Lung (tissue), 11 donors: ENCODE measurements at regions not wholly inside any gene's neighbourhood (a gene's known extent, or its start where the extent isn't known, plus 50 kb on each side); places are given as distances from the start of the nearest gene placed in this dataset.

Source experiments
- ATAC-seq: fragments of 200-7000 bp; cut with Tn5 transposase; one replicate; pipeline ENCODE4 v1.9.1; 2020; ENCODE audit warnings: moderate number of reproducible peaks; ENCODE audit not compliant: insufficient read depth, low FRiP score
- DNase-seq, 3 donors: peaks; one replicate each; pipeline ENCODE4 v3.0.0-alpha.2; 2013 to 2017
- H3K27ac ChIP-seq, 2 donors: one replicate each; pipeline ENCODE4 v1.5.1; 2013; ENCODE audit warnings: mild to moderate bottlenecking in 2 of 2, moderate library complexity in 2 of 2, control low read depth in 1 of 2, inconsistent platforms in 1 of 2, low read depth in 1 of 2, low read length in 1 of 2
- H3K27me3 ChIP-seq, 3 donors: one replicate each; pipeline ENCODE4 v1.5.1; 2013; ENCODE audit warnings: low read length in 2 of 3; ENCODE audit not compliant: control insufficient read depth in 3 of 3, insufficient read depth in 3 of 3
- H3K36me3 ChIP-seq, 4 donors: one replicate each; pipeline ENCODE4 v1.5.1; 2013; ENCODE audit warnings: low read length in 4 of 4, mild to moderate bottlenecking in 1 of 4, moderate library complexity in 1 of 4; ENCODE audit not compliant: control insufficient read depth in 4 of 4, insufficient read depth in 4 of 4
- H3K4me1 ChIP-seq, 5 donors: one replicate each; pipeline ENCODE4 v1.5.1; 2013; ENCODE audit warnings: low read length in 5 of 5, mild to moderate bottlenecking in 2 of 5, moderate library complexity in 1 of 5; ENCODE audit not compliant: control insufficient read depth in 5 of 5, insufficient read depth in 5 of 5
- H3K4me3 ChIP-seq: one replicate; pipeline ENCODE4 v1.5.1; 2013; ENCODE audit warnings: mild to moderate bottlenecking, control low read depth, moderate library complexity
- H3K9ac ChIP-seq, 2 donors: one replicate each; pipeline ENCODE4 v1.5.1; 2013; ENCODE audit warnings: low read length in 2 of 2, control low read depth in 1 of 2; ENCODE audit not compliant: insufficient read depth in 1 of 2
- H3K9me3 ChIP-seq, 4 donors: one replicate each; pipeline ENCODE4 v1.5.1; 2013; ENCODE audit warnings: low read length in 3 of 4, mild to moderate bottlenecking in 1 of 4, moderate library complexity in 1 of 4; ENCODE audit not compliant: control insufficient read depth in 4 of 4, insufficient read depth in 3 of 4
- WGBS, 2 donors: extraction: QIAGEN DNeasy Blood & Tissue Kit; methylation state at CpG; one replicate each; pipeline ENCODE4 v1.1.7; 2013; 5-methylcytosine and 5-hydroxymethylcytosine counted together
- TF ChIP-seq, protein P1 (sequence below): IDR thresholded peaks from 2 replicates; pipeline ENCODE4 v1.5.1; 2012; ENCODE audit warnings: mild to moderate bottlenecking; ENCODE audit errors: control extremely low read depth, extremely low read depth
- donor health status: control.
- donor health status: control.
- donor health status: Bipolar disorder and iron deficiency.
- donor health status: healthy.
- donor health status: DM: yes; HTN: yes; CAD: no.

DNA sequence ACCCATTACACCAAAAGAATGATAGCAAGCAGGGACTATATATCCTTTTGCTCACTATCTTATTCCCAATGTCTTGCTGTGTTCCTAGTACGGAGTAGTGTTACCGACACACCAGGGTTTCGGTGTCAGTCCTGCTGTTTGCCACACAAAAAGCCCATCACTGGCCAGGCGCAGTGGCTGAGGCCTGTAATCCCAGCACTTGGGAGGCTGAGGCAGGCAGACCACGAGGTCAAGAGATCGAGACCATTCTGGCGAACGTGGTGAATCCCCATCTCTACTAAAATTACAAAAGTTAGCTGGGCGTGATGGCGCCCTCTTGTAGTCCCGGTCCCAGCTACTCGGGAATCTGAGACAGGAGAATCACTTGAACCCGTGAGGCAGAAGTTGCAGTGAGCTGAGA lies 1467.3 kb upstream of the MIR17HG start:
- WGBS, 2 donors: 95 to 96% methylated on average over 13 of the region's 13 CpGs
- Histone ChIP-seq H3K27me3 (no peaks in the 10 kb centered on the region), H3K27ac (no peak overlapping the region), H3K4me1 (no peaks in the 10 kb centered on the region), H3K4me3 (no peak overlapping the region), H3K36me3 (no peaks in the 10 kb centered on the region), H3K9me3 (no peaks in the 10 kb centered on the region), H3K9ac (no peak overlapping the region)
- TF ChIP-seq, protein P1, sequence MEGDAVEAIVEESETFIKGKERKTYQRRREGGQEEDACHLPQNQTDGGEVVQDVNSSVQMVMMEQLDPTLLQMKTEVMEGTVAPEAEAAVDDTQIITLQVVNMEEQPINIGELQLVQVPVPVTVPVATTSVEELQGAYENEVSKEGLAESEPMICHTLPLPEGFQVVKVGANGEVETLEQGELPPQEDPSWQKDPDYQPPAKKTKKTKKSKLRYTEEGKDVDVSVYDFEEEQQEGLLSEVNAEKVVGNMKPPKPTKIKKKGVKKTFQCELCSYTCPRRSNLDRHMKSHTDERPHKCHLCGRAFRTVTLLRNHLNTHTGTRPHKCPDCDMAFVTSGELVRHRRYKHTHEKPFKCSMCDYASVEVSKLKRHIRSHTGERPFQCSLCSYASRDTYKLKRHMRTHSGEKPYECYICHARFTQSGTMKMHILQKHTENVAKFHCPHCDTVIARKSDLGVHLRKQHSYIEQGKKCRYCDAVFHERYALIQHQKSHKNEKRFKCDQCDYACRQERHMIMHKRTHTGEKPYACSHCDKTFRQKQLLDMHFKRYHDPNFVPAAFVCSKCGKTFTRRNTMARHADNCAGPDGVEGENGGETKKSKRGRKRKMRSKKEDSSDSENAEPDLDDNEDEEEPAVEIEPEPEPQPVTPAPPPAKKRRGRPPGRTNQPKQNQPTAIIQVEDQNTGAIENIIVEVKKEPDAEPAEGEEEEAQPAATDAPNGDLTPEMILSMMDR: no peak
- DNase-seq (no peak), ATAC-seq (no peak)

GRCh38 chr13:89883893-89884448 lies 1463.5 kb upstream of the MIR17HG start:
- ATAC-seq (no peak), DNase-seq (no peak)
- WGBS, 2 donors: 88 to 93% methylated on average over 34 to 41 of the region's 41 CpGs
- no peak overlapping the region for H3K27ac ChIP-seq
- no peaks in the 10 kb centered on the region for H3K27me3 ChIP-seq
- TF ChIP-seq, protein P1: no peak
- no peaks in the 10 kb centered on the region for H3K4me1 ChIP-seq
- H3K4me3 ChIP-seq: no peak overlapping the region
- no peaks in the 10 kb centered on the region for H3K9me3 ChIP-seq
- no peak overlapping the region for H3K9ac ChIP-seq
- H3K36me3 ChIP-seq: no peaks in the 10 kb centered on the region

DNA sequence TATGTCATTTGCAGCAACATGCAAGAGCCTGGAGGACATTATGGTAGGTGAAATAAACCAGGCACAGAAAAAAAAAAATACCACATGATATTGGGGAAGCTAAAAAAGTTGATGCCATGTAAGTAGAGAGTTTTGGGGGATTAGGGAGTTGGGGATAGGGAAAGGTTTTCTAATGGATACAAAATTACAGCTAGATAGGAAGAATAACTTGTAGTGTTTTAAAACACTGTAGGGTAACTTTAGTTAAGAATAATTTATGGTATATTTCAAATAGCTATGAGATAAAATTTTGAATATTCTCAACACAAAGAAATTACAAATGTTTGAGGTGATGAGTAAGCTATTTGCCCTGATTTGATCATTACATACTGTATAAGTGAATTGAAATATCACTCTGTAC lies 1456.7 kb upstream of the MIR17HG start:
- Histone ChIP-seq H3K36me3 (no peaks in the 10 kb centered on the region), H3K9ac (no peak overlapping the region), H3K4me3 (no peak overlapping the region), H3K9me3 (no peaks in the 10 kb centered on the region), H3K27me3 (no peaks in the 10 kb centered on the region), H3K4me1 (no peaks in the 10 kb centered on the region), H3K27ac (no peak overlapping the region)
- no peak for DNase-seq
- TF ChIP-seq, protein P1: no peak
- ATAC-seq: no peak

DNA sequence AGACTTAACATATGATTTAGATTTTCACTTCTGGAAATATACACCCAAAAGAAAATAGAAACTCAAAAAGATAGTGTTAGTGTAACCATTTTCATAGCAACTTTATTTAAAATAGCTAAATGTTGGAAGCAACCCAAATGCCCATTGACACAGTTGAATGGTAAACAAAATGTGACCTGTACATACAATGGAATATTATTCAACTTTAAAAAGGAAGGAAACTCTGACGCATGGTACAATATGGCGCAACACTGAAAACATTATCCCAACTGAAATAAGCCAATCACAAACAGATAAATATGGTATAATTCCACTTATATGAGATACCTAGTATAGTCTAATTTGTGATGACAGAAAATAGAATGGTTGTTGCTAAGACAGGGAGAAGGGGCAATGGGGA lies 1456.1 kb upstream of the MIR17HG start:
- H3K4me1 ChIP-seq: no peaks in the 10 kb centered on the region
- no peak overlapping the region for H3K9ac ChIP-seq
- 37 to 39% methylated on average over 2 of the region's 2 CpGs for WGBS, 2 donors
- H3K27ac ChIP-seq: no peak overlapping the region
- no peaks in the 10 kb centered on the region for H3K9me3 ChIP-seq
- DNase-seq (no peak), ATAC-seq (no peak)
- no peaks in the 10 kb centered on the region for H3K36me3 ChIP-seq
- TF ChIP-seq, protein P1: no peak
- no peak overlapping the region for H3K4me3 ChIP-seq
- no peaks in the 10 kb centered on the region for H3K27me3 ChIP-seq
